ENCODE measurements at regions not wholly inside any gene's neighbourhood (a gene's known extent, or its start where the extent isn't known, plus 50 kb on each side); places are given as distances from the start of the nearest gene placed in this dataset.

DNA sequence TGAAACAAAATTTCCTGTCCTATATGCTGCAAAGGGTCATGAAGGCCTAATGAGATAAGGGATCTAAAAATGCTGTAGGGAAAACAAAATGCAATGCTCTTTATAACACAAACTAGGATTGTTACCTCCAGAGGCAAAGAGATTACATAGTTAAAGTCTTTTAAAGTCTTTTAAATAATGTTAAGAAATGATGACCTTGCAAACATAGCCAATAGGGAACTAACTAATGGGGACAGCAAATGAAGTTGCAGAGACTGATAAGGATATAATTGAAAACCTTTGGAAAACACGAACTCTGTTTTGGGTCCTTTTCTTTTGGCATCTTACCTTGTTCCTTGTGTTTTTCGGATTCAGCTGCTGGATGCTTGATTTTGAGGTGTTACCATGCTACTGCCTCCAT is 485.9 kb downstream of the KCNA4 start:
- H3K9me3 Mint-ChIP-seq (ENCODE audit: low read depth) = peaks cover 9% of the 10 kb centered on the region
- no peaks in the 10 kb centered on the region for H3K4me1 Mint-ChIP-seq (ENCODE audit: low read depth)
- H3K27me3 Mint-ChIP-seq (ENCODE audit: low read depth) = no peaks in the 10 kb centered on the region
- H3K4me3 Mint-ChIP-seq (ENCODE audit: unreplicated experiment) = no peak overlapping the region
- TF ChIP-seq, protein P1, sequence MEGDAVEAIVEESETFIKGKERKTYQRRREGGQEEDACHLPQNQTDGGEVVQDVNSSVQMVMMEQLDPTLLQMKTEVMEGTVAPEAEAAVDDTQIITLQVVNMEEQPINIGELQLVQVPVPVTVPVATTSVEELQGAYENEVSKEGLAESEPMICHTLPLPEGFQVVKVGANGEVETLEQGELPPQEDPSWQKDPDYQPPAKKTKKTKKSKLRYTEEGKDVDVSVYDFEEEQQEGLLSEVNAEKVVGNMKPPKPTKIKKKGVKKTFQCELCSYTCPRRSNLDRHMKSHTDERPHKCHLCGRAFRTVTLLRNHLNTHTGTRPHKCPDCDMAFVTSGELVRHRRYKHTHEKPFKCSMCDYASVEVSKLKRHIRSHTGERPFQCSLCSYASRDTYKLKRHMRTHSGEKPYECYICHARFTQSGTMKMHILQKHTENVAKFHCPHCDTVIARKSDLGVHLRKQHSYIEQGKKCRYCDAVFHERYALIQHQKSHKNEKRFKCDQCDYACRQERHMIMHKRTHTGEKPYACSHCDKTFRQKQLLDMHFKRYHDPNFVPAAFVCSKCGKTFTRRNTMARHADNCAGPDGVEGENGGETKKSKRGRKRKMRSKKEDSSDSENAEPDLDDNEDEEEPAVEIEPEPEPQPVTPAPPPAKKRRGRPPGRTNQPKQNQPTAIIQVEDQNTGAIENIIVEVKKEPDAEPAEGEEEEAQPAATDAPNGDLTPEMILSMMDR (IDR thresholded peaks at IDR 0.05) = no peak
- no peak overlapping the region for H3K27ac Mint-ChIP-seq (ENCODE audit: unreplicated experiment)
- no peaks in the 10 kb centered on the region for H3K36me3 Mint-ChIP-seq (ENCODE audit: low read depth)
- DNase-seq (ENCODE audit: low spot score) = no peak

DNA sequence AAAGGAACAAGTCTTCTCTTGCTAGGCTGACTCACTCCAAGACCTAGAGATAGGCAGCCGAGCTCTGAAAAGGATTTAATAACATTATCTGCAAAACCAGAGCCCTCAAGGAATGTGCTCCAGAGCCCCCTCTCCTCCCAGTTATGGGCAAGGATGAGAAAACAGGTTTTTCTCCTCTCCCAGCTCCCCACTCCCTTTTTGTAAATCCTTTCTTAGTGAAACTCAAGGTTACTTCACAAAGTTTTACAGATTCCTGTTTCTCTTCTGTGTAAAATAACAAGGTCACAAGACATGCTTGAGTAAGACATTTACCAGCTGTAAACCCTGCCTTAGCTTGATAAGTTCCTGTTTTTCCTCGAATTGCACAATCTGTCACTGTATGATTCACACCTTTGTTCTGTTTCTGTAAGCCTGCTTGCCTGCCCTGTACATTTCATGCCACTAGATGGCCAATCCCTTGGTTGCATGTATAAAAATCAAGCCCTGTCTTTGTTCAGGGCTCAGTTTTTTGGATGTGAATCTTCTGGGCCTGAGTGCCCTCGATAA is 489.4 kb downstream of the KCNA4 start:
- TF ChIP-seq, protein P1 (IDR thresholded peaks at IDR 0.05) = peak; percentile 49
- Mint-ChIP-seq H3K36me3 (ENCODE audit: low read depth) (no peaks in the 10 kb centered on the region), H3K27ac (ENCODE audit: unreplicated experiment) (no peak overlapping the region), H3K9me3 (ENCODE audit: low read depth) (peaks cover 11% of the 10 kb centered on the region), H3K4me3 (ENCODE audit: unreplicated experiment) (no peak overlapping the region), H3K4me1 (ENCODE audit: low read depth) (no peaks in the 10 kb centered on the region), H3K27me3 (ENCODE audit: low read depth) (no peaks in the 10 kb centered on the region)
- no peak for DNase-seq (ENCODE audit: low spot score)

DNA sequence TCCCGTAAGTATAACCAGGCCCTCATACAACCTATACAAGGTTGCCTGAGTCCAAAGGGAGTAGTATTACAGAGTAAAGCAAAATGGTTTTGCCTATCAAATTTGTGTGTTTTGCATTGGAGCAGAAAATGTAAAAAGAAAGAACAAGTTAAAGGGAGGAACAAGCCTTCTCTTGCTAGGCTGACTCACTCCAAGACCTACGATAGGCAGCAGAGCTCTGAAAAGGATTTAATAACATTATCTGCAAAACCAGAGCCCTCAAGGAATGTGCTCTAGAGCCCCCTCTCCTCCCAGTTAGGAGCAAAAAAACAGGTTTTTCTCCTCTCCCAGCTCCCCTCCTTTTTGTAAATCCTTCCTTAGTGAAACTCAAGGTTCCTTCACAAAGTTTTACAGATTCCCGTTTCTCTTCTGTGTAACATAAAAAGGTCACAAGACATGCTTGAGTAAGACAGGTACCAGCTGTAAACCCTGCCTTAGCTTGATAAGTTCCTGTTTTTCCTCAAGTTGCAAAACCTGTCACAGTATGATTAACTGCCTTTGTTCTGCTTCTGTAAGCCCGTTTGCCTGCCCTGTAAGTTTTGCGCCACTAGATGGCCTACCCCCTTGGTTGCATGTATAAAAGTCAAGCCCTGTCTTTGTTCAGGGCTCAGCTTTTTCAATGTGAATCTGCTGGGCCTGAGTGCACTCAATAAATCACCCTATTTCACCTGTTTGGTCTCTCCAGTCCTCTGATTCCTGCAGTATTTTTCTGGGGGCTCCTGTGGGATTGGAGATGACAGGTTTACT is 498.2 kb downstream of the KCNA4 start:
- H3K36me3 Mint-ChIP-seq (ENCODE audit: low read depth) = no peaks in the 10 kb centered on the region
- H3K4me1 Mint-ChIP-seq (ENCODE audit: low read depth) = no peaks in the 10 kb centered on the region
- DNase-seq (ENCODE audit: low spot score) = no peak
- no peak overlapping the region for H3K27ac Mint-ChIP-seq (ENCODE audit: unreplicated experiment)
- H3K27me3 Mint-ChIP-seq (ENCODE audit: low read depth) = no peaks in the 10 kb centered on the region
- TF ChIP-seq, protein P1 (IDR thresholded peaks at IDR 0.05) = no peak
- no peak overlapping the region for H3K4me3 Mint-ChIP-seq (ENCODE audit: unreplicated experiment)
- peaks cover 11% of the 10 kb centered on the region for H3K9me3 Mint-ChIP-seq (ENCODE audit: low read depth)

GRCh38 chr11:29511394-29511793 is 505.4 kb downstream of the KCNA4 start:
- H3K4me1 Mint-ChIP-seq (ENCODE audit: low read depth) = no peaks in the 10 kb centered on the region

DNA sequence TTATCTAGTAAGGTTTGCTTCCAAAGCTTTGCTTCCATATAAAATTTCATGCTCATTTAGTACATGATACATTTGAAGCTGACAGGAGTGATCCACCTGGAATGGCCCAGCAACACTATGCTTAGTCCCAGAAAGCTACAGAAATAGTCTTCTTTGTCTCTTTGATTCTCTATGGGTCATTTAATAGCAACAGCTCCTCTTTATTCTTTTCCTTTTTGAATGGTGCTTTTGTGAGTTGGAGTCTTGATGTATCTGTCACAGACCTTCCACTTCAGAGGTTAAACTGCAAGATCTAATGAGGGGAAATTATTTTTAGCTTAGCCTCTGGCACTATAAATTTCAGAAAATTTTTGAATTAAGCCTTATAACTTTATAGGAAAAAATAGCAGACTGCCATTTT is 509.5 kb downstream of the KCNA4 start:
- no peaks in the 10 kb centered on the region for H3K4me1 Mint-ChIP-seq (ENCODE audit: low read depth)
- no peaks in the 10 kb centered on the region for H3K9me3 Mint-ChIP-seq (ENCODE audit: low read depth)
- no peaks in the 10 kb centered on the region for H3K27me3 Mint-ChIP-seq (ENCODE audit: low read depth)
- no peaks in the 10 kb centered on the region for H3K36me3 Mint-ChIP-seq (ENCODE audit: low read depth)
- H3K27ac Mint-ChIP-seq (ENCODE audit: unreplicated experiment) = no peak overlapping the region
- TF ChIP-seq, protein P1 (IDR thresholded peaks at IDR 0.05) = no peak
- H3K4me3 Mint-ChIP-seq (ENCODE audit: unreplicated experiment) = no peak overlapping the region
- DNase-seq (ENCODE audit: low spot score) = no peak

More at GRCh38 chr11:29511394-29511793, 505.4 kb downstream of the KCNA4 start:
- Mint-ChIP-seq H3K9me3 (ENCODE audit: low read depth) (no peaks in the 10 kb centered on the region), H3K27ac (ENCODE audit: unreplicated experiment) (no peak overlapping the region), H3K27me3 (ENCODE audit: low read depth) (no peaks in the 10 kb centered on the region), H3K4me3 (ENCODE audit: unreplicated experiment) (no peak overlapping the region), H3K36me3 (ENCODE audit: low read depth) (no peaks in the 10 kb centered on the region)
- TF ChIP-seq, protein P1 (IDR thresholded peaks at IDR 0.05) = no peak
- no peak for DNase-seq (ENCODE audit: low spot score)

Measured in chondrocyte (in vitro differentiated cells).